Activated CD4-positive, alpha-beta memory T cell treated with anti-CD3 and anti-CD28 coated beads, Interleukin-2, amount 10 ng/mL, durations not matched to agents 7 days and 5 days (primary cell): ENCODE measurements at regions not wholly inside any gene's neighbourhood (a gene's known extent, or its start where the extent isn't known, plus 50 kb on each side); places are given as distances from the start of the nearest gene placed in this dataset.

ENCODE experiments used
- CTCF ChIA-PET: fragments of 350-600 bp; sonication (Branson Sonifier 250); formaldehyde crosslinking; loops from one replicate; lab custom pipeline; 2021; ENCODE audit warnings: antibody characterized with exemption, inconsistent platforms; lab: Charles Lee
- POLR2A ChIA-PET: fragments of 350-600 bp; sonication (Branson Sonifier 250); formaldehyde crosslinking; loops from one replicate; lab custom pipeline; 2021; ENCODE audit warnings: antibody characterized with exemption; lab: Charles Lee
- DNase-seq: peaks from one replicate; pipeline ENCODE4 v3.0.0-alpha.2; 2020
- H3K27ac Mint-ChIP-seq: one replicate; pipeline ENCODE4 v1.8.0; 2021; ENCODE audit warnings: mild to moderate bottlenecking, mixed read lengths
- H3K27me3 Mint-ChIP-seq: one replicate; pipeline ENCODE4 v1.8.0; 2021; ENCODE audit warnings: mixed read lengths
- H3K36me3 Mint-ChIP-seq: one replicate; pipeline ENCODE4 v1.8.0; 2021; ENCODE audit warnings: low read depth, mixed read lengths
- H3K4me1 Mint-ChIP-seq: one replicate; pipeline ENCODE4 v1.8.0; 2021; ENCODE audit warnings: mixed read lengths
- H3K4me3 Mint-ChIP-seq: one replicate; pipeline ENCODE4 v1.8.0; 2021; ENCODE audit warnings: mild to moderate bottlenecking, mixed read lengths
- H3K9me3 Mint-ChIP-seq: one replicate; pipeline ENCODE4 v1.8.0; 2021; ENCODE audit warnings: mixed read lengths

DNA sequence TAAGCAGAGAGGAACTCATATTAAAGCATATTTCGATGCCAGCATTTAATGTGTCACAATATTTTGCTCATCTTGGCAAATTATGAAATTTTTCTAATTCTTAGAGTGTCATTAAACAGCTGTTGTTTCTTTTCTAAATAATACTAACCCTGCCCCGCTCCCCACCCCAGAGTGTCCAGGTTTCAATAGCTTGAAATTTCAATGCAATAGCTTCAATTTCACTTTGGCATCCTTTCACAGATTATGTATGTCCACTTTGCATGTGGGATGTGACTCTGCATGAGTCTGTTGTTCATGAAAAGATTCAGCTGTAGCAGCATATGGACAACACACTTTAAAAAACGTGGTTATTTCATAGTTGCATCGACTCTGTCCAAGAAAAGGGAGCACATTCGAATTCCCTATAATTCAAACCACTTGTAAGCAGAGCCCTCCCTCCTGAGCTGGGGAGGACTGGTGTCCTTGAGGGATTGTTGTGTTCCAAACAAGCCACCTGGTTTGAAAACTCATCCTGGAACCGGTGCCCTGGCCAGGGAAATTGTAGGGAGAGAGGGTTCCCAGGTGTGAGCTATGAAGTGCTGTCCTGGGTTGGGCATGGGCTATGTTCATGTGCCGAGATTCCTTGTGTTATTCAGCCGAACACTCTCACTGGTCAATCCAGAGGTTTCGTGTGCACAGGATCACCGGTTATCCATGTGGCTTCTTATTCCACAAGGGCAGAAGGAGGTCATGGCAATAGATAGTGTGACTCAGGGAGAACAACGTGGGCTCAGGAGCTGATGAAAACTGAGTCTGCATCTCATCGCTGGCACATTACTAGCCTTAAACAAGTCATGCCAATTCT is 64.6 kb upstream of the CREB5 start:
- DNase-seq: no peak
- CTCF ChIA-PET: interaction anchor here (1.4 kb wide), 1 partner anchor 14 kb away, joined by 5 read pairs; no protein-coding TSS in a partner anchor

DNA sequence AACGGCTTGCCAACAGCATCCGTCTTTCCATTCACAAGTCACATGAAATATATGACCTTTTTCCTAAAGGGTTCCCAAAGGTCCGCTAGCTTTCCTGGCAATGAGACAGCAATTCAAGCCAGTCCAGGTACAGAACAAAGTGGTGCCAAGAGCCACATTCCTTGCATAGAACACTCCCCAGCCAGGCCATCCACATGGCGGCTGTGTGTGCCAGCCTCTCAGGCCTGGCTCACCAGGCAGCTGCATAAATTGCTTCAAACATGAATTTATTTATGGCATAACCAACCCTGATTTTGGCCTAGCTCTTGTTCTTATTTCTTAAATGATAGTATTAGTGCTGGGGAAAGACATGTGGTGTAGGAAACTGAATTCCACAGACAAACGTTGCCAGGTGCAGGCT is 63.7 kb upstream of the CREB5 start:
- CTCF ChIA-PET: interaction anchor here (1.4 kb wide), 1 partner anchor 14 kb away, joined by 5 read pairs; no protein-coding TSS in a partner anchor

More for the DNA sequence above, 64.6 kb upstream of the CREB5 start:
- Mint-ChIP-seq H3K4me3 (no peak overlapping the region), H3K4me1 (no peaks in the 10 kb centered on the region), H3K27ac (no peak overlapping the region), H3K9me3 (no peaks in the 10 kb centered on the region), H3K27me3 (peaks cover 6% of the 10 kb centered on the region), H3K36me3 (no peaks in the 10 kb centered on the region)
- POLR2A ChIA-PET: interaction anchor here (0.9 to 1.1 kb wide), 2 partner anchors 15 to 17 kb away, joined by 3 read pairs; no protein-coding TSS in a partner anchor

DNA sequence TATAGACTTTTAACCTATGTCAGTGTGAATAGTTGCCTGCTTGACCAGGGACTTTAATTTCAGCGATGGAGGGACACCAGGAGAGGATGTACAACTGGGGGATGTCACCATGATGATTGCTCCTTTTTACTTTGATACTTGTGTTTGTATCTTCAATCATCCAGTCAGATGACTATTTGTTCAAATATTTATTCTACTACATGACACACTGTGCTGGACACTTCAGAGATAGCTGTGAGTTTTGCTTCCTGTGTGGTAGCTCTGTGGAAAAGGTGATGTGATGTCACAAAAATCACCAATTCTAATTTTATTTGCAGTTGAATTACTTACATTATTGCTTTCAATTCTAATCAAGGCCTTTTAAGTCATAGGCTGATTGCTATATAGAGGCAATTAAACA is 62.7 kb upstream of the CREB5 start:
- Mint-ChIP-seq H3K27ac (no peak overlapping the region), H3K9me3 (no peaks in the 10 kb centered on the region), H3K27me3 (peaks cover 6% of the 10 kb centered on the region), H3K4me3 (no peak overlapping the region), H3K36me3 (no peaks in the 10 kb centered on the region), H3K4me1 (no peaks in the 10 kb centered on the region)
- DNase-seq: no peak
- ChIA-PET POLR2A (no interaction called here), CTCF (interaction anchor here (1.4 kb wide), 1 partner anchor 13 kb away, joined by 5 read pairs; no protein-coding TSS in a partner anchor)

More for the DNA sequence above, 63.7 kb upstream of the CREB5 start:
- POLR2A ChIA-PET: interaction anchor here (0.9 to 1.1 kb wide), 2 partner anchors 14 to 18 kb away, joined by 3 read pairs; no protein-coding TSS in a partner anchor
- Mint-ChIP-seq H3K9me3 (no peaks in the 10 kb centered on the region), H3K27me3 (peaks cover 6% of the 10 kb centered on the region), H3K4me1 (no peaks in the 10 kb centered on the region), H3K36me3 (no peaks in the 10 kb centered on the region), H3K27ac (no peak overlapping the region), H3K4me3 (no peak overlapping the region)
- no peak for DNase-seq

DNA sequence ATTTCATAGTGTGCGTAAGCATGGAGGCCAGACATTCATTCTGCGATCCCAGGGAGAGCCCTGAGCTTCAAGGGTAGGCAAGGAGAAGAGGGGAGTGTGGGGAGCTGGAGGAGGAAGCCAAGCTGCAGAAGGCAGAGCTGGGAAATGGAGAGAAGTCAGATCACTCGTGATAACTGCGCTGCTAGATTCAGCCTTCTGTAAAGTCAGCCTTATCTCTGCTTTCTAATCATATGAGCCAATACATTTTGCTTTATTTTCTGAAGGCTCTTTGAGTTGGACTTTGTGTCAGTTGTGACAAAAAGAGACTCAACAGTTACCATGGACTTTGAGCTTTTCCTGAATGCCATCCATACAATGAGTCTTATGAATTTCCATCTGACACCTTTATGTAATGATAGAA is 61.7 kb upstream of the CREB5 start:
- H3K27ac Mint-ChIP-seq: no peak overlapping the region
- H3K4me3 Mint-ChIP-seq: no peak overlapping the region
- H3K4me1 Mint-ChIP-seq: no peaks in the 10 kb centered on the region
- ChIA-PET POLR2A (no interaction called here), CTCF (interaction anchor here (1.2 kb wide), 1 partner anchor 13 kb away, joined by 3 read pairs; no protein-coding TSS in a partner anchor)
- peaks cover 6% of the 10 kb centered on the region for H3K27me3 Mint-ChIP-seq
- H3K36me3 Mint-ChIP-seq: no peaks in the 10 kb centered on the region
- no peaks in the 10 kb centered on the region for H3K9me3 Mint-ChIP-seq
- DNase-seq: no peak

DNA sequence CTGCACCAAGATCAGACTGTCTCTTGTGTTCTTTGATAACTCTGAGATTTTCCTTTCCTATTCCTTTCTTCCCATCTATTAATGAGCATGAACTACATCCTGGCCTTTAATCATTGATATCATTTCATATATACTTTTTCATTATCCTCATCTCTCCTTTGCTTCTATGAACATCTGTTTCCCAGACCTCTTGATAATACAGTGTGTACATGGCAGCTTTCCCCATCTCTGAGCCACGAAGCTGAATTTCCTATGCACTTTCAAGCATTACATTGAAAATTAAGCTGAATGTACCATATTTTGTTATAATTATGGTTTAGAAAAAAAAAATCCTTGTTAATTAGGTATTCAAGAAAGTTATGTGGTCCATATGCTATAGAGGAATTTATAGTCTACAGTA is 60.9 kb upstream of the CREB5 start:
- H3K9me3 Mint-ChIP-seq: no peaks in the 10 kb centered on the region
- ChIA-PET POLR2A (no interaction called here), CTCF (interaction anchor here (1.2 kb wide), 1 partner anchor 13 kb away, joined by 3 read pairs; no protein-coding TSS in a partner anchor)
- no peaks in the 10 kb centered on the region for H3K4me1 Mint-ChIP-seq
- no peaks in the 10 kb centered on the region for H3K36me3 Mint-ChIP-seq
- no peak overlapping the region for H3K27ac Mint-ChIP-seq
- no peak overlapping the region for H3K4me3 Mint-ChIP-seq
- DNase-seq: no peak
- peaks cover 5% of the 10 kb centered on the region for H3K27me3 Mint-ChIP-seq

DNA sequence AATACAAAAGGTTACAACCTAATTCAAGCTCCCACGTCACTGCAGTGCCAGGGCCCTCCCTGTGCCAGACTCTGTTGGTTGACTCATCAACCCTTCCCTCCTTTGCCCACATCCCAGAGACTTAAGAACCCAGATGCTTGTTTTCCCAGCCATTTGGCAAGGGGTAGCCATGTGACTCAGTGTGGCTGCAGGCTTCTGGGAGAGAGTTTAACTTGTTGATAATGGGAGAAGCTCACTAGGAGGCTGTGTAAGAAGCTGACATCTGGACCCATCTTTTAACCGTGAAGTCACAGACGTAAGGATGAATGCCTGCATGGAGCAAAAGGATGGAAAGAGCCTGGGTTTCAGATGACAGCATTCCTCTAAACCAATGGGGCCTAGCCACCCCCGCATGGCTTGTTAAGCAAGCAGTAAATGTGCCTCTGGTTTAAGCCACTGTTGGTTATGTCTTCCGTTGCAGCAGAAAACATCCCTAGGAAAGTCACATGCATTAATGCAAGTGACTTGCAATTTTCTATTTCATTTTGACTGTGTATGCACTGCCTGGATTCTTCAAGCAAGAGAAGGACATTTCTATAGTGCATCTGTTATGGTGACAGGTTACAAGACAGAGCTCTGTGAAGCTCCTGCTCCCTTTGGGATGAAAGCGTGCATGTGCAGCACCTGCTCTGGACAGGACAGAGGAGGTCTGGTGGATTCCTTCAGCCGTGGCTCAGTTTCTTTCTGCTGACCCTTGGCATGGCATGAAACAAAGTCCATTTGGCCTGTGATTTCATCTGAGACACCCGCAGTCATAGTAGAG is 57.5 kb upstream of the CREB5 start:
- no peak overlapping the region for H3K4me3 Mint-ChIP-seq
- no peaks in the 10 kb centered on the region for H3K36me3 Mint-ChIP-seq
- H3K27me3 Mint-ChIP-seq: peaks cover 5% of the 10 kb centered on the region
- H3K27ac Mint-ChIP-seq: no peak overlapping the region
- H3K9me3 Mint-ChIP-seq: no peaks in the 10 kb centered on the region
- ChIA-PET CTCF (no interaction called here), POLR2A (no interaction called here)
- no peak for DNase-seq
- no peaks in the 10 kb centered on the region for H3K4me1 Mint-ChIP-seq

DNA sequence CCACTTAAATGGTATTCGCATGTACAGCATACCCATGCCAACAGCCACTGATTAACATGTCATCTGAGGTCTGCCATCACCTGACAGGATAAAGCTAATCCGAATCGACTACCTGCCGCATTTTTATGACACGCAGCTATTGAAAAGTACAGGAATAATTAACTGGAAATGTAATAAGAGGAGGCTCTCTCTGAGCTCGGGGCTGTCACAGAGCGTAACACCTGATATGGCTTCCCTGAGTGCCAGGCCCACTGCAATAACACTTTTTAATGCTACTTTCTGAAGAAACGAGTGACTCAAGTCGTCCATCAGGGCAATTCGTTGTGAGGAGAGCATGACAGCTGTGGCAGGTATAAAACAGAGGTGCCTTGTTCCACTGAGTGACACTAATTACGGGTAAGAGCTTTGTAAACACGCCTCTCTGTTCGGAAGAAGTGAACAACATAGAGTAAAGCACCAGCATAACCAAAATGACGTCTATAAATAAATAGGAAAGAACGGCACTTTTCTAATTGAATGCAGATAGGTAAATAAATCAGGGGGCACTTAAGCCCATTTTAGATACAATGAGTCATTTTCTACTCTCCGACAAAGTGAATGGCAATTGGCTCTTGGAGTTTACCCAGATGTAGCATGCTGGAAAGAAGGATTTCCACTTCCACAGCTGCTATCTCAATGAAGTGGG is 56.5 kb upstream of the CREB5 start:
- H3K4me1 Mint-ChIP-seq: no peaks in the 10 kb centered on the region
- H3K27ac Mint-ChIP-seq: no peak overlapping the region
- no peaks in the 10 kb centered on the region for H3K36me3 Mint-ChIP-seq
- ChIA-PET POLR2A (no interaction called here), CTCF (no interaction called here)
- no peaks in the 10 kb centered on the region for H3K9me3 Mint-ChIP-seq
- no peak overlapping the region for H3K4me3 Mint-ChIP-seq
- no peak for DNase-seq
- peaks cover 5% of the 10 kb centered on the region for H3K27me3 Mint-ChIP-seq

DNA sequence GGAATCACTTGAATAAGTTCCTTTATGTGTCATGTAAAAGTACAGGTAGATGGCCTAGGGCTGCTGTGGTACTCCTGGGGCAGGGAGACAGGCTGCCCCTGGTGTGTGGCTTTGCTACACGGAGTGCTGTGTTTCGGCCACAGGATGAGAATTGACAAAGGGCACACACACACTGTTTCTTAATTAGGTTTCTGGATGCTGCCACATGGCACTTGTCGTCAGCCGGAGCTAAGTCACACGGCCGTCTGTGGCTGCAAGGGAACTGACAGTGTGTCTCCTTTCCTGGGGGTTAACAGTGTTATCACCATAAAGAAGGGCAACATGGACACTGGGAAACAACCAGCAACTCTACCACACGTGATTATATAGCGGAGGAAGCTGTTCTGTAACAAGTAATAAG is 55.7 kb upstream of the CREB5 start:
- H3K9me3 Mint-ChIP-seq: no peaks in the 10 kb centered on the region
- no peak overlapping the region for H3K4me3 Mint-ChIP-seq
- H3K4me1 Mint-ChIP-seq: no peaks in the 10 kb centered on the region
- H3K36me3 Mint-ChIP-seq: no peaks in the 10 kb centered on the region
- DNase-seq: no peak
- CTCF ChIA-PET: no interaction called here
- H3K27me3 Mint-ChIP-seq: peaks cover under 1% of the 10 kb centered on the region
- no peak overlapping the region for H3K27ac Mint-ChIP-seq
- POLR2A ChIA-PET: no interaction called here

DNA sequence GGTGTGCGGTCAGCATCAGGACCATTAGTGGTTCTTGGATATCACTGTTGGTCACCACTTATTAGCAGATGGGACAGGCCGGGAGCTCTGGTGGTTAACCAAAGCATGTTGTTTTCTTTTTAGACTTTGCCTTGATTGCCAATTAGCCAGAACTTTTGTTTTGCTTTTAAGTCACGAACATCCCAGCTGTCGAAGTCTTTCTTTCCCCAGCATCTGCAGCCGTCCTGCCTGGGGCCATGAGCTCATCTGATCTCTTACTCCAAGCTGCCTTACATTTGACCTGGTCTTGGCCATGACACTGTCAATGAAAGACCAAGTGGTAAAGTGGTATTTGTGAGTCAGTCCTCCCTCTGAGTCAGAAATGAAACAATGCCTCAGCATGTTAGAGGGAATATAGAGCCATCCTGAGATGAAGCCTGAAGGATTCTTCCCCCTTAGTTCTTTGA is 53.9 kb upstream of the CREB5 start:
- Mint-ChIP-seq H3K4me3 (no peak overlapping the region), H3K36me3 (no peaks in the 10 kb centered on the region), H3K9me3 (no peaks in the 10 kb centered on the region), H3K4me1 (no peaks in the 10 kb centered on the region), H3K27ac (no peak overlapping the region), H3K27me3 (no peaks in the 10 kb centered on the region)
- DNase-seq: no peak
- ChIA-PET POLR2A (no interaction called here), CTCF (no interaction called here)

DNA sequence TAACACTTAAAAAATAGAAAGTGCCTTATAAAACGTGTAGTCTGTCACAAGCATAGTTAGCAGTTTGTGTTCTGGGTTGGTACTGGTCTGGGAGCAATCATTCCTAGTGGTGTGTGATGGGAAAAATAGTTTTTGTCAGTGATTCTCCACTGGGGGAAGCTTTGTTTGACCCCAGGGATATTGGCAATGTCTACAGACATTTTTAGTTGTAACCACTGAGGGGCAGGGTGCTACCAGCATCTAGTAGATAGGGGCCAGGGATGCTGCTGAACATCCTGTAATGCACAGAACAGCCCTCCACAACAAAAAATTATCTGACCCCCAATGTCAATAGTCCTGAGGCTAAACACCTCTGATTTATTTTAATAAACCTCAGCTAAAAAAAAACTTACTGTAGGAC is 51.6 kb upstream of the CREB5 start:
- ChIA-PET POLR2A (no interaction called here), CTCF (no interaction called here)
- peaks cover 6% of the 10 kb centered on the region for H3K9me3 Mint-ChIP-seq

DNA sequence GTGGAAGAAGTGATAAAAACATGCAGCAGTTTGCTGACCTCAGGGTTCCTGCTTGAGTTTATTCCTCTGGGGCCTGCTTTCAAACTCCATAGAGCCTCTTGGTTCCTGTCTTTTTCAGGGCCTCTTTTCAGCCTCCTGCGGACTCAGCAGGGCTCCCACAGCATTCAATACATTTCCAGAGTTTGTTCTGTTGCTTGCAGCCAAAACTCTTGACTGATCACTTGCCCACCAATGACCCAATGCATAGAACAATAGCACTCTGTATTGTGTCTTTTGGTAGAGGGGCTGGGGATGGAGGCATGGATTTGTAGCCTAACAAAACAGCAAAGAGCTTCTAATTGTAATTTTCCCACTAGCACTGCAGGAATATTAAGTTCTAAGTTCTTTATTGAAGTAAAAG is 50.8 kb upstream of the CREB5 start:
- H3K9me3 Mint-ChIP-seq: peaks cover 6% of the 10 kb centered on the region
- CTCF ChIA-PET: interaction anchor here (1.2 to 1.5 kb wide), 2 partner anchors 13 to 16 kb away, joined by 3 to 5 read pairs; no protein-coding TSS in a partner anchor

More for the DNA sequence above, 51.6 kb upstream of the CREB5 start:
- no peaks in the 10 kb centered on the region for H3K36me3 Mint-ChIP-seq
- DNase-seq: no peak
- H3K27ac Mint-ChIP-seq: no peak overlapping the region
- no peak overlapping the region for H3K4me3 Mint-ChIP-seq
- no peaks in the 10 kb centered on the region for H3K4me1 Mint-ChIP-seq
- H3K27me3 Mint-ChIP-seq: peaks cover 10% of the 10 kb centered on the region

DNA sequence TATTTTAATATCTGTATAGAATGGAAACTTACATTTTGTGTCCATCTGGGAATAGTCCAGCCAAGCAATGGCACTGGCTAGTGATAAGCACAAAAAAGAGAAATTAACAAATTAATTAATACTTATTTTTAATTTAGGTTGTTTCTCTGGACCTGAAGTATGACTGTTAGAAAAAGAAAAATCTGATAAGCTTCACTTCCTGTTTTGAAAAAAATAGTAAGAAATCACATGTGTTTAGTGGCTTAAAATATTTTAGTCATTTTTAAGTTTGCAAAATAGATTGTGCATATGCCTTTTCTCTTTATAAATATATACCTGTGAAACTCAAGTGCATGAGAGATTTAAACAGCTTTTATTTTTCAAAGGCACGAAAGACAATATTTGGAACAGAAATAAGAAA is 50.1 kb upstream of the CREB5 start:
- ChIA-PET POLR2A (interaction anchor here (0.9 kb wide), 1 partner anchor 14 kb away, joined by 3 read pairs; no protein-coding TSS in a partner anchor), CTCF (interaction anchor here (0.6 to 1.5 kb wide), 3 partner anchors 13 to 371 kb away, joined by 3 to 5 read pairs (median 3); no protein-coding TSS in a partner anchor)
- Mint-ChIP-seq H3K9me3 (peaks cover 6% of the 10 kb centered on the region), H3K36me3 (no peaks in the 10 kb centered on the region), H3K4me1 (no peaks in the 10 kb centered on the region), H3K4me3 (no peak overlapping the region), H3K27ac (no peak overlapping the region), H3K27me3 (peaks cover 12% of the 10 kb centered on the region)
- no peak for DNase-seq

More for the DNA sequence above, 50.8 kb upstream of the CREB5 start:
- Mint-ChIP-seq H3K27me3 (peaks cover 10% of the 10 kb centered on the region), H3K4me1 (no peaks in the 10 kb centered on the region), H3K4me3 (no peak overlapping the region), H3K36me3 (no peaks in the 10 kb centered on the region), H3K27ac (no peak overlapping the region)
- DNase-seq: no peak
- POLR2A ChIA-PET: no interaction called here
